ENCODE measurements at regions not wholly inside any gene's neighbourhood (a gene's known extent, or its start where the extent isn't known, plus 50 kb on each side); places are given as distances from the start of the nearest gene placed in this dataset.

GRCh38 chr16:64422259-64422658 lies 699.6 kb downstream of the CDH11 start:
- peaks cover 20% of the 10 kb centered on the region for H3K4me1 ChIP-seq (ENCODE audit: insufficient read depth)
- H3K9me2 ChIP-seq (replicated peaks; ENCODE audit: insufficient read depth), result no peaks in the 10 kb centered on the region
- H3K27ac ChIP-seq, result no peak overlapping the region
- H2AFZ ChIP-seq, result no peak overlapping the region
- 96% methylated on average over 1 of the region's 1 CpG for WGBS (ENCODE audit: low lambda C conversion rate, missing lambda C conversion rate)
- no peak for DNase-seq (ENCODE audit: low spot score)
- no peaks in the 10 kb centered on the region for H4K20me1 ChIP-seq (ENCODE audit: insufficient read depth, poor library complexity, severe bottlenecking)
- TF ChIP-seq EZH2phosphoT487 (IDR thresholded peaks at IDR 0.05; ENCODE audit: low read depth, severe bottlenecking, unreplicated experiment), result no peak
- TF ChIP-seq CTCF (IDR thresholded peaks at IDR 0.05; ENCODE audit: poor library complexity), result no peak
- no peak for TF ChIP-seq EZH2 (IDR thresholded peaks at IDR 0.05; ENCODE audit: borderline replicate concordance)
- H3K36me3 ChIP-seq (replicated peaks; ENCODE audit: insufficient read depth, low read depth), result no peaks in the 10 kb centered on the region
- H3K4me3 ChIP-seq, result no peak overlapping the region
- no peaks in the 10 kb centered on the region for H3K9me3 ChIP-seq (ENCODE audit: low read depth)
- no peaks in the 10 kb centered on the region for H3K27me3 ChIP-seq
- H3K4me2 ChIP-seq, result no peak overlapping the region
- no peaks in the 10 kb centered on the region for H3K79me2 ChIP-seq

GRCh38 chr16:64421515-64421914 lies 700.3 kb downstream of the CDH11 start:
- H3K4me2 ChIP-seq, result no peak overlapping the region
- 75% methylated on average over 1 of the region's 1 CpG for WGBS (ENCODE audit: low lambda C conversion rate, missing lambda C conversion rate)
- peaks cover 20% of the 10 kb centered on the region for H3K4me1 ChIP-seq (ENCODE audit: insufficient read depth)
- H3K9me2 ChIP-seq (replicated peaks; ENCODE audit: insufficient read depth), result no peaks in the 10 kb centered on the region
- H3K27me3 ChIP-seq, result no peaks in the 10 kb centered on the region
- no peak overlapping the region for H2AFZ ChIP-seq
- no peak for DNase-seq (ENCODE audit: low spot score)
- no peaks in the 10 kb centered on the region for H3K36me3 ChIP-seq (replicated peaks; ENCODE audit: insufficient read depth, low read depth)
- no peaks in the 10 kb centered on the region for H4K20me1 ChIP-seq (ENCODE audit: insufficient read depth, poor library complexity, severe bottlenecking)
- H3K9me3 ChIP-seq (ENCODE audit: low read depth), result no peaks in the 10 kb centered on the region
- H3K79me2 ChIP-seq, result no peaks in the 10 kb centered on the region
- no peak overlapping the region for H3K27ac ChIP-seq
- no peak for TF ChIP-seq EZH2 (IDR thresholded peaks at IDR 0.05; ENCODE audit: borderline replicate concordance)
- TF ChIP-seq EZH2phosphoT487 (IDR thresholded peaks at IDR 0.05; ENCODE audit: low read depth, severe bottlenecking, unreplicated experiment), result no peak
- TF ChIP-seq CTCF (IDR thresholded peaks at IDR 0.05; ENCODE audit: poor library complexity), result no peak
- H3K4me3 ChIP-seq, result no peak overlapping the region

- H3K9me3 ChIP-seq (ENCODE audit: low read depth), result no peaks in the 10 kb centered on the region
- WGBS (ENCODE audit: low lambda C conversion rate, missing lambda C conversion rate), result 89% methylated on average over 4 of the region's 4 CpGs
- no peaks in the 10 kb centered on the region for H3K36me3 ChIP-seq (replicated peaks; ENCODE audit: insufficient read depth, low read depth)
- no peak overlapping the region for H3K4me2 ChIP-seq
- H3K27ac ChIP-seq, result no peak overlapping the region
- no peaks in the 10 kb centered on the region for H3K9me2 ChIP-seq (replicated peaks; ENCODE audit: insufficient read depth)
- no peaks in the 10 kb centered on the region for H3K27me3 ChIP-seq
- no peak overlapping the region for H3K4me3 ChIP-seq
- TF ChIP-seq CTCF (IDR thresholded peaks at IDR 0.05; ENCODE audit: poor library complexity), result no peak
- no peak for TF ChIP-seq EZH2 (IDR thresholded peaks at IDR 0.05; ENCODE audit: borderline replicate concordance)
- no peak for TF ChIP-seq EZH2phosphoT487 (IDR thresholded peaks at IDR 0.05; ENCODE audit: low read depth, severe bottlenecking, unreplicated experiment)
- H2AFZ ChIP-seq, result no peak overlapping the region
- no peak for DNase-seq (ENCODE audit: low spot score)
- no peaks in the 10 kb centered on the region for H3K79me2 ChIP-seq
- no peaks in the 10 kb centered on the region for H4K20me1 ChIP-seq (ENCODE audit: insufficient read depth, poor library complexity, severe bottlenecking)
- peaks cover 8% of the 10 kb centered on the region for H3K4me1 ChIP-seq (ENCODE audit: insufficient read depth)
Observed at GRCh38 chr16:64419832-64420231, 702.0 kb downstream of the CDH11 start.

- Histone ChIP-seq H3K79me2 (no peaks in the 10 kb centered on the region), H3K27me3 (no peaks in the 10 kb centered on the region), H4K20me1 (ENCODE audit: insufficient read depth, poor library complexity, severe bottlenecking) (no peaks in the 10 kb centered on the region), H3K4me1 (ENCODE audit: insufficient read depth) (peaks cover 8% of the 10 kb centered on the region), H3K4me2 (no peak overlapping the region), H3K4me3 (no peak overlapping the region), H3K27ac (peak overlapping the region; percentile 50), H3K9me2 (replicated peaks; ENCODE audit: insufficient read depth) (no peaks in the 10 kb centered on the region), H2AFZ (no peak overlapping the region), H3K9me3 (ENCODE audit: low read depth) (no peaks in the 10 kb centered on the region), H3K36me3 (replicated peaks; ENCODE audit: insufficient read depth, low read depth) (no peaks in the 10 kb centered on the region)
- 55% methylated on average over 1 of the region's 1 CpG for WGBS (ENCODE audit: low lambda C conversion rate, missing lambda C conversion rate)
- TF ChIP-seq EZH2 (IDR thresholded peaks at IDR 0.05; ENCODE audit: borderline replicate concordance) (no peak), EZH2phosphoT487 (IDR thresholded peaks at IDR 0.05; ENCODE audit: low read depth, severe bottlenecking, unreplicated experiment) (no peak), CTCF (IDR thresholded peaks at IDR 0.05; ENCODE audit: poor library complexity) (no peak)
- peak; percentile 17 for DNase-seq (ENCODE audit: low spot score)
Observed at GRCh38 chr16:64417711-64418227, 704.1 kb downstream of the CDH11 start.
